WTC11 (cell line): ENCODE measurements at regions not wholly inside any gene's neighbourhood (a gene's known extent, or its start where the extent isn't known, plus 50 kb on each side); places are given as distances from the start of the nearest gene placed in this dataset.

ENCODE experiments used
- ATAC-seq: fragments of 200-7000 bp; cut with Tn5 transposase; 2 replicates; pipeline ENCODE4 v1.10.0; 2021; ENCODE audit warnings: mild to moderate bottlenecking, moderate library complexity
- CTCF ChIA-PET: fragments of 300-600 bp; sonication (Branson Sonifier 250); formaldehyde crosslinking; loops from one replicate; lab custom pipeline; 2021; ENCODE audit warnings: antibody characterized with exemption; lab: Charles Lee
- POLR2A ChIA-PET: fragments of 350-600 bp; sonication (Branson Sonifier 250); formaldehyde crosslinking; loops from one replicate; lab custom pipeline; 2021; ENCODE audit warnings: antibody characterized with exemption; lab: Charles Lee
- DNase-seq: peaks from one replicate; pipeline ENCODE4 v3.0.0; 2021; ENCODE audit warnings: low spot score
- H3K27ac Mint-ChIP-seq: 2 replicates; pipeline ENCODE4 v1.8.0; 2021; ENCODE audit warnings: mixed read lengths
- H3K27me3 Mint-ChIP-seq: 2 replicates; pipeline ENCODE4 v1.8.0; 2021; ENCODE audit warnings: low read depth, mild to moderate bottlenecking, moderate library complexity, mixed read lengths
- H3K36me3 Mint-ChIP-seq: 2 replicates; pipeline ENCODE4 v1.8.0; 2021; ENCODE audit warnings: mixed read lengths
- H3K4me1 Mint-ChIP-seq: 2 replicates; pipeline ENCODE4 v1.8.0; 2022; ENCODE audit warnings: mixed read lengths
- H3K4me3 Mint-ChIP-seq: 2 replicates; pipeline ENCODE4 v1.8.0; 2021; ENCODE audit warnings: mild to moderate bottlenecking, moderate library complexity, mixed read lengths
- H3K9me3 Mint-ChIP-seq: 2 replicates; pipeline ENCODE4 v1.8.0; 2021; ENCODE audit warnings: mixed read lengths
- ATF1 ChIP-seq: sonication (generic); formaldehyde crosslinking; IDR thresholded peaks from 2 replicates; pipeline ENCODE4 v1.8.1; 2023; ENCODE audit warnings: mild to moderate bottlenecking, moderate library complexity, missing genetic modification reagents
- ATF2 ChIP-seq: sonication (generic); formaldehyde crosslinking; IDR thresholded peaks from 2 replicates; pipeline ENCODE4 v1.8.1; 2022; ENCODE audit warnings: low read depth, missing genetic modification reagents, borderline replicate concordance
- E2F4 ChIP-seq: sonication (generic); formaldehyde crosslinking; IDR thresholded peaks from 2 replicates; pipeline ENCODE4 v1.8.1; 2022; ENCODE audit warnings: low read depth, mild to moderate bottlenecking, moderate library complexity, missing genetic modification reagents, borderline replicate concordance
- HMGA2 ChIP-seq: fragments of 250-450 bp; sonication (Bioruptor Pico); IDR thresholded peaks from 2 replicates; pipeline ENCODE4 v1.4.0; 2021; ENCODE audit warnings: mild to moderate bottlenecking, moderate library complexity
- MLX ChIP-seq: sonication (generic); formaldehyde crosslinking; IDR thresholded peaks from 2 replicates; pipeline ENCODE4 v1.8.1; 2023; ENCODE audit warnings: mild to moderate bottlenecking, missing genetic modification reagents, moderate library complexity
- NFATC4 ChIP-seq: fragments of 250-450 bp; sonication (Bioruptor Pico); IDR thresholded peaks from 2 replicates; pipeline ENCODE4 v1.9.0; 2021; ENCODE audit warnings: mild to moderate bottlenecking
- NR1H2 ChIP-seq: sonication (generic); formaldehyde crosslinking; IDR thresholded peaks from 2 replicates; pipeline ENCODE4 v1.9.0; 2021; ENCODE audit warnings: mild to moderate bottlenecking, moderate library complexity, missing genetic modification reagents
- PRRX2 ChIP-seq: fragments of 250-450 bp; sonication (Bioruptor Pico); IDR thresholded peaks from 2 replicates; pipeline ENCODE4 v1.8.0; 2021; ENCODE audit warnings: mild to moderate bottlenecking
- TEAD4 ChIP-seq: sonication (generic); formaldehyde crosslinking; IDR thresholded peaks from 2 replicates; pipeline ENCODE4 v1.8.0; 2022; ENCODE audit warnings: mild to moderate bottlenecking, missing genetic modification reagents
- TP53 ChIP-seq: sonication (generic); formaldehyde crosslinking; IDR thresholded peaks from 2 replicates; pipeline ENCODE4 v1.8.1; 2023; ENCODE audit warnings: mild to moderate bottlenecking, missing genetic modification reagents
- USF2 ChIP-seq: sonication (generic); formaldehyde crosslinking; IDR thresholded peaks from 2 replicates; pipeline ENCODE4 v1.8.1; 2023; ENCODE audit warnings: mild to moderate bottlenecking, missing genetic modification reagents, moderate library complexity
- ZNF138 ChIP-seq: sonication (generic); formaldehyde crosslinking; conservative IDR thresholded peaks from 2 replicates; pipeline ENCODE4 v1.8.1; 2022; ENCODE audit warnings: mild to moderate bottlenecking, moderate library complexity, missing genetic modification reagents
- ZNF219 ChIP-seq: sonication (generic); formaldehyde crosslinking; IDR thresholded peaks from 2 replicates; pipeline ENCODE4 v1.8.0; 2023; ENCODE audit warnings: missing genetic modification reagents, mild to moderate bottlenecking, borderline replicate concordance
- ZNF396 ChIP-seq: fragments of 250-450 bp; sonication (Bioruptor Pico); IDR thresholded peaks from 2 replicates; pipeline ENCODE4 v1.8.0; 2021; ENCODE audit warnings: mild to moderate bottlenecking, moderate library complexity, borderline replicate concordance
- ZNF423 ChIP-seq: fragments of 250-450 bp; sonication (Bioruptor Pico); IDR thresholded peaks from 2 replicates; pipeline ENCODE4 v2.1.2; 2022; ENCODE audit warnings: mild to moderate bottlenecking, moderate library complexity
- ZNF671 ChIP-seq: fragments of 250-450 bp; sonication (Bioruptor Pico); IDR thresholded peaks from 2 replicates; pipeline ENCODE4 v1.8.0; 2021; ENCODE audit warnings: mild to moderate bottlenecking
- TF ChIP-seq, protein P1 (sequence below): sonication (generic); formaldehyde crosslinking; IDR thresholded peaks from 2 replicates; pipeline ENCODE4 v1.8.0; 2022; ENCODE audit warnings: mild to moderate bottlenecking, missing genetic modification reagents
- TF ChIP-seq, protein P2 (sequence below): sonication (generic); formaldehyde crosslinking; IDR thresholded peaks from 2 replicates; pipeline ENCODE4 v1.8.1; 2023; ENCODE audit warnings: mild to moderate bottlenecking, missing genetic modification reagents, borderline replicate concordance
- TF ChIP-seq, protein P3 (sequence below): sonication (generic); formaldehyde crosslinking; IDR thresholded peaks from 2 replicates; pipeline ENCODE4 v1.8.1; 2023; ENCODE audit warnings: mild to moderate bottlenecking, missing genetic modification reagents
- TF ChIP-seq, protein P4 (sequence below): sonication (generic); formaldehyde crosslinking; conservative IDR thresholded peaks from 2 replicates; pipeline ENCODE4 v1.8.1; 2023; ENCODE audit warnings: mild to moderate bottlenecking, low read depth, missing genetic modification reagents, moderate library complexity

GRCh38 chr4:3685081-3685645, 81.0 kb upstream of the ADRA2C start:
- no peaks in the 10 kb centered on the region for H3K36me3 Mint-ChIP-seq
- CTCF ChIA-PET, result no interaction called here
- H3K4me3 Mint-ChIP-seq, result no peak overlapping the region
- no peaks in the 10 kb centered on the region for H3K9me3 Mint-ChIP-seq
- POLR2A ChIA-PET, result no interaction called here
- DNase-seq (no peak), ATAC-seq (no peak)
- no peaks in the 10 kb centered on the region for H3K4me1 Mint-ChIP-seq
- TF ChIP-seq TEAD4 (CRISPR knock-in tag), result no peak
- no peak for TF ChIP-seq PRRX2
- no peak for TF ChIP-seq NFATC4 (CRISPR knock-in tag)
- no peak for TF ChIP-seq ZNF396
- no peak for TF ChIP-seq ZNF423
- TF ChIP-seq, protein P1, sequence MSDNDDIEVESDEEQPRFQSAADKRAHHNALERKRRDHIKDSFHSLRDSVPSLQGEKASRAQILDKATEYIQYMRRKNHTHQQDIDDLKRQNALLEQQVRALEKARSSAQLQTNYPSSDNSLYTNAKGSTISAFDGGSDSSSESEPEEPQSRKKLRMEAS (CRISPR knock-in tag), result no peak
- no peak for TF ChIP-seq ATF1 (CRISPR knock-in tag)
- TF ChIP-seq HMGA2 (CRISPR knock-in tag), result no peak
- TF ChIP-seq, protein P2, sequence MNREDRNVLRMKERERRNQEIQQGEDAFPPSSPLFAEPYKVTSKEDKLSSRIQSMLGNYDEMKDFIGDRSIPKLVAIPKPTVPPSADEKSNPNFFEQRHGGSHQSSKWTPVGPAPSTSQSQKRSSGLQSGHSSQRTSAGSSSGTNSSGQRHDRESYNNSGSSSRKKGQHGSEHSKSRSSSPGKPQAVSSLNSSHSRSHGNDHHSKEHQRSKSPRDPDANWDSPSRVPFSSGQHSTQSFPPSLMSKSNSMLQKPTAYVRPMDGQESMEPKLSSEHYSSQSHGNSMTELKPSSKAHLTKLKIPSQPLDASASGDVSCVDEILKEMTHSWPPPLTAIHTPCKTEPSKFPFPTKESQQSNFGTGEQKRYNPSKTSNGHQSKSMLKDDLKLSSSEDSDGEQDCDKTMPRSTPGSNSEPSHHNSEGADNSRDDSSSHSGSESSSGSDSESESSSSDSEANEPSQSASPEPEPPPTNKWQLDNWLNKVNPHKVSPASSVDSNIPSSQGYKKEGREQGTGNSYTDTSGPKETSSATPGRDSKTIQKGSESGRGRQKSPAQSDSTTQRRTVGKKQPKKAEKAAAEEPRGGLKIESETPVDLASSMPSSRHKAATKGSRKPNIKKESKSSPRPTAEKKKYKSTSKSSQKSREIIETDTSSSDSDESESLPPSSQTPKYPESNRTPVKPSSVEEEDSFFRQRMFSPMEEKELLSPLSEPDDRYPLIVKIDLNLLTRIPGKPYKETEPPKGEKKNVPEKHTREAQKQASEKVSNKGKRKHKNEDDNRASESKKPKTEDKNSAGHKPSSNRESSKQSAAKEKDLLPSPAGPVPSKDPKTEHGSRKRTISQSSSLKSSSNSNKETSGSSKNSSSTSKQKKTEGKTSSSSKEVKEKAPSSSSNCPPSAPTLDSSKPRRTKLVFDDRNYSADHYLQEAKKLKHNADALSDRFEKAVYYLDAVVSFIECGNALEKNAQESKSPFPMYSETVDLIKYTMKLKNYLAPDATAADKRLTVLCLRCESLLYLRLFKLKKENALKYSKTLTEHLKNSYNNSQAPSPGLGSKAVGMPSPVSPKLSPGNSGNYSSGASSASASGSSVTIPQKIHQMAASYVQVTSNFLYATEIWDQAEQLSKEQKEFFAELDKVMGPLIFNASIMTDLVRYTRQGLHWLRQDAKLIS (CRISPR knock-in tag), result no peak
- no peak for TF ChIP-seq TP53 (CRISPR knock-in tag)
- no peak for TF ChIP-seq E2F4
- TF ChIP-seq NR1H2, result no peak
- TF ChIP-seq, protein P3, sequence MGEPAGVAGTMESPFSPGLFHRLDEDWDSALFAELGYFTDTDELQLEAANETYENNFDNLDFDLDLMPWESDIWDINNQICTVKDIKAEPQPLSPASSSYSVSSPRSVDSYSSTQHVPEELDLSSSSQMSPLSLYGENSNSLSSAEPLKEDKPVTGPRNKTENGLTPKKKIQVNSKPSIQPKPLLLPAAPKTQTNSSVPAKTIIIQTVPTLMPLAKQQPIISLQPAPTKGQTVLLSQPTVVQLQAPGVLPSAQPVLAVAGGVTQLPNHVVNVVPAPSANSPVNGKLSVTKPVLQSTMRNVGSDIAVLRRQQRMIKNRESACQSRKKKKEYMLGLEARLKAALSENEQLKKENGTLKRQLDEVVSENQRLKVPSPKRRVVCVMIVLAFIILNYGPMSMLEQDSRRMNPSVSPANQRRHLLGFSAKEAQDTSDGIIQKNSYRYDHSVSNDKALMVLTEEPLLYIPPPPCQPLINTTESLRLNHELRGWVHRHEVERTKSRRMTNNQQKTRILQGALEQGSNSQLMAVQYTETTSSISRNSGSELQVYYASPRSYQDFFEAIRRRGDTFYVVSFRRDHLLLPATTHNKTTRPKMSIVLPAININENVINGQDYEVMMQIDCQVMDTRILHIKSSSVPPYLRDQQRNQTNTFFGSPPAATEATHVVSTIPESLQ (CRISPR knock-in tag), result no peak
- TF ChIP-seq ATF2, result no peak
- H3K27me3 Mint-ChIP-seq, result no peaks in the 10 kb centered on the region; the same call in 1 of the 2 replicates
- H3K27ac Mint-ChIP-seq, result no peak overlapping the region

GRCh38 chr4:3684546-3684945, 81.6 kb upstream of the ADRA2C start:
- Mint-ChIP-seq H3K27ac (no peak overlapping the region), H3K4me3 (no peak overlapping the region), H3K4me1 (no peaks in the 10 kb centered on the region), H3K27me3 (no peaks in the 10 kb centered on the region; the same call in 1 of the 2 replicates), H3K36me3 (no peaks in the 10 kb centered on the region), H3K9me3 (no peaks in the 10 kb centered on the region)
- no peak for ATAC-seq
- ChIA-PET CTCF (interaction anchor here (1.0 kb wide), 1 partner anchor 61 kb away, joined by 3 read pairs; no protein-coding TSS in a partner anchor), POLR2A (no interaction called here)
- no peak for DNase-seq
- TF ChIP-seq ZNF671 (CRISPR knock-in tag), result no peak
- no peak for TF ChIP-seq ZNF138 (CRISPR knock-in tag)
- TF ChIP-seq ZNF219 (CRISPR knock-in tag), result no peak
- no peak for TF ChIP-seq NFATC4 (CRISPR knock-in tag)
- no peak for TF ChIP-seq USF2 (CRISPR knock-in tag)
- TF ChIP-seq ATF2, result no peak
- TF ChIP-seq, protein P4, sequence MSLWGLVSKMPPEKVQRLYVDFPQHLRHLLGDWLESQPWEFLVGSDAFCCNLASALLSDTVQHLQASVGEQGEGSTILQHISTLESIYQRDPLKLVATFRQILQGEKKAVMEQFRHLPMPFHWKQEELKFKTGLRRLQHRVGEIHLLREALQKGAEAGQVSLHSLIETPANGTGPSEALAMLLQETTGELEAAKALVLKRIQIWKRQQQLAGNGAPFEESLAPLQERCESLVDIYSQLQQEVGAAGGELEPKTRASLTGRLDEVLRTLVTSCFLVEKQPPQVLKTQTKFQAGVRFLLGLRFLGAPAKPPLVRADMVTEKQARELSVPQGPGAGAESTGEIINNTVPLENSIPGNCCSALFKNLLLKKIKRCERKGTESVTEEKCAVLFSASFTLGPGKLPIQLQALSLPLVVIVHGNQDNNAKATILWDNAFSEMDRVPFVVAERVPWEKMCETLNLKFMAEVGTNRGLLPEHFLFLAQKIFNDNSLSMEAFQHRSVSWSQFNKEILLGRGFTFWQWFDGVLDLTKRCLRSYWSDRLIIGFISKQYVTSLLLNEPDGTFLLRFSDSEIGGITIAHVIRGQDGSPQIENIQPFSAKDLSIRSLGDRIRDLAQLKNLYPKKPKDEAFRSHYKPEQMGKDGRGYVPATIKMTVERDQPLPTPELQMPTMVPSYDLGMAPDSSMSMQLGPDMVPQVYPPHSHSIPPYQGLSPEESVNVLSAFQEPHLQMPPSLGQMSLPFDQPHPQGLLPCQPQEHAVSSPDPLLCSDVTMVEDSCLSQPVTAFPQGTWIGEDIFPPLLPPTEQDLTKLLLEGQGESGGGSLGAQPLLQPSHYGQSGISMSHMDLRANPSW (CRISPR knock-in tag), result no peak
- no peak for TF ChIP-seq MLX (CRISPR knock-in tag)
